LNCAP (cell line): ENCODE measurements at regions not wholly inside any gene's neighbourhood (a gene's known extent, or its start where the extent isn't known, plus 50 kb on each side); places are given as distances from the start of the nearest gene placed in this dataset.

Experiments
- CTCF ChIP-seq: fragments of 450-650 bp; IDR thresholded peaks from 2 replicates; pipeline ENCODE4 v1.5.1; 2017; ENCODE audit warnings: mild to moderate bottlenecking

GRCh38 chr5:123681061-123681460 lies 169.1 kb downstream of the CSNK1G3 start:
- no peak for TF ChIP-seq CTCF

GRCh38 chr5:123673107-123673506 lies 161.1 kb downstream of the CSNK1G3 start:
- TF ChIP-seq CTCF: no peak

- no peak for TF ChIP-seq CTCF
Measured at GRCh38 chr5:123671711-123672456, 159.9 kb downstream of the CSNK1G3 start.

- TF ChIP-seq CTCF: peak; percentile 81
Measured at GRCh38 chr5:123671042-123671441, 159.1 kb downstream of the CSNK1G3 start.
